PC-9 (cell line): ENCODE measurements at regions not wholly inside any gene's neighbourhood (a gene's known extent, or its start where the extent isn't known, plus 50 kb on each side); places are given as distances from the start of the nearest gene placed in this dataset.

Experiments
- CTCF ChIP-seq: fragments of 200-600 bp; sonication (generic); conservative IDR thresholded peaks from 2 replicates; pipeline ENCODE4 v1.6.1; 2017; ENCODE audit warnings: mixed run types, antibody characterized with exemption, mild to moderate bottlenecking, moderate library complexity
- EZH2 ChIP-seq: fragments of 200-600 bp; sonication (generic); IDR thresholded peaks from 2 replicates; pipeline ENCODE4 v1.8.0; 2017; ENCODE audit warnings: antibody characterized with exemption, low read depth

- TF ChIP-seq CTCF = no peak
- no peak for TF ChIP-seq EZH2
Observed at GRCh38 chr12:41998436-41998835, 146.2 kb downstream of the GXYLT1 start.
